GM19351 (cell line): ENCODE measurements at regions not wholly inside any gene's neighbourhood (a gene's known extent, or its start where the extent isn't known, plus 50 kb on each side); places are given as distances from the start of the nearest gene placed in this dataset.

ENCODE experiments used
- ATAC-seq: cut with Tn5 transposase; IDR thresholded peaks from one replicate; pipeline ENCODE4 v1.9.1; 2021; ENCODE audit warnings: mild to moderate bottlenecking, moderate library complexity; ENCODE audit not compliant: unreplicated experiment

DNA sequence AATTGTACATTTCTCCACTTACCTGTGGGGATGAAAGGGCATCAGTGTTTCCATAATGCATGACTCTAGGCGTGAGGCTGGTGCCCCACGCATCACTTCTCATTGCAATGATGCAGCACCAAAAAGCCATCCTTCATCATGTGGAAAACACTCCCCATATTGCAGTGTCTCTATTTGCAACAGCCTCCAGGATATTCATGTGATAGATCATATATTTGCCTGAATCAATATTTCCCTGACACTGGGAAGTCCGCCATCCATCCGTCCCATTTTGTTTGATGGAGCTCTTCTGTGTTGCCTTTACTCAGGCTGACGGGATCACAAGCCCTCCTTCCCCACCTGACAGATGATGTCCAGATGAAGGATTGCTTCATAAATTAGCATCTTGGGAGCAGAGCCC lies 74.5 kb upstream of the CAMK1G start:
- ATAC-seq: no peak

DNA sequence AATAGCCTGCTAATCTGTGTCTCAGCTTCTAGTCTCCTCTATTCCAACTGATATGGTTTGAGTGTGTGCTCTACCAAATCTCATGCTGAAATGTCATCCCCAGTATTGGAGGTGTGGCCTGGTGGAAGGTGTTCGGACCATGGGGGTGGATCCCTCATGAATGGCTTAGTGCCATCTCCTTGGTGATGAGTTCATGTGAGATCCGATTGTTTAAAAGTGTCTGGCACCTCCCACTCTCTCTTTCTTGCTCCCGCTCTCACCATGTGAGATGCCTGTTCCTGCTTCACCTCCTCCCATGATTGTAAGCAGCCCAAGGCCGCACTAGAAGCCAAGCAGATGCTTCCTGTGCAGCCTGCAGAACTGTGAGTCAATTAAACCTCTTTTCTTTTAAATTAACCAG lies 73.5 kb upstream of the CAMK1G start:
- no peak for ATAC-seq

DNA sequence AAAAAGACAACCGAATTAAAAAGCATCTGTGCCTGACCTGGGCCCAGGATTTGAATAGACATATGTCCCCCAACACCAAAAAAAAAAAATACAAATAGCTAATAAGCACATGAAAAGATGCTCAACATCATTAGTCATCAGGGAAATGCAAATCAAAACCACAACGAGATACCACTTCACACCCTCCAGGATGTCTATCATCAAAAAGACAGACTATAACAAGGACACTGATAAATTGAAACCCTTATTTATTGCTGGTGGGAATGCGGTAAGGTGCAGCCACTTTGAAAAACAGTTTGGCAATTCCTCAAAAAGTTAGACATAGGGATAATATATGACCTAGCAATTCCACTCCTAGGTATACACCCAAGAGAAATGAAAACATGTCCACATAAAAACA lies 72.3 kb upstream of the CAMK1G start:
- ATAC-seq: no peak

DNA sequence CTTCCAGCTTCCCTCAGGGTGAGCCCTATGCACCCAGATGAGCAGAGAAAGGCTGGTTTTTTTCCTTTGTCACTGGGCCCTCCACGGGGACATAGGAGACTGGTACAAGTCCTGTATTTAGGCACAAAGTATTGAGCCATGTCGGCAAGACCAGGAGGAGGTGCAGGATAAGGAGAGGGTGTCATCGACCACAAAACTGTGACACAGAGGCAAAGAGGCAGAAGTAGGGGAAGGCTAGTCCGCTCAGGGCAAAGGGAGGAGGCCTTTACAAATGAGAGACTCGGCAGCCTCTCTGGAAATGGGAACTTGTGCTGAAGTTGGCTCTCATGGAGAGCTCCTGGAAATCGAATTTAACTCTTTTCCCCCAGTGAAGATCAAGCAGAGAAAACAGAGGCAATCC lies 70.7 kb upstream of the CAMK1G start:
- ATAC-seq: no peak

DNA sequence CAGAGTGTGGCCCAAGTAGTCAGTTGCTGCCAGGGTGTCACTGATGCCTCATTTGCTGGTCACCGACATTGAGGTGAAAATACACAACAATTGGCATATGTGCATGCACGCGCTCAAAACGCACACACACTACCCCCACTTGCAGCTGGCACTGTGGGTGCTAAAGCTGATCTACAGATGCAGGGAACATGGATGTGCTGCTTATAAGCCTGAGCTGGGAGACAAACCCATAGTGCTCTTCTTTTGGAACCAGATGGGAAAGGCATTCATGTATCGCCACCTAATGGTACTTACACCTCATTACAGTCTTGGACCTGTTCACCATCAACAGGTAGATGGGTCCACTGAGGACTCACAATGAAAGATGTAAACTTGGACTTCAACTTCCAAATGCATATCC lies 70.3 kb upstream of the CAMK1G start:
- no peak for ATAC-seq

DNA sequence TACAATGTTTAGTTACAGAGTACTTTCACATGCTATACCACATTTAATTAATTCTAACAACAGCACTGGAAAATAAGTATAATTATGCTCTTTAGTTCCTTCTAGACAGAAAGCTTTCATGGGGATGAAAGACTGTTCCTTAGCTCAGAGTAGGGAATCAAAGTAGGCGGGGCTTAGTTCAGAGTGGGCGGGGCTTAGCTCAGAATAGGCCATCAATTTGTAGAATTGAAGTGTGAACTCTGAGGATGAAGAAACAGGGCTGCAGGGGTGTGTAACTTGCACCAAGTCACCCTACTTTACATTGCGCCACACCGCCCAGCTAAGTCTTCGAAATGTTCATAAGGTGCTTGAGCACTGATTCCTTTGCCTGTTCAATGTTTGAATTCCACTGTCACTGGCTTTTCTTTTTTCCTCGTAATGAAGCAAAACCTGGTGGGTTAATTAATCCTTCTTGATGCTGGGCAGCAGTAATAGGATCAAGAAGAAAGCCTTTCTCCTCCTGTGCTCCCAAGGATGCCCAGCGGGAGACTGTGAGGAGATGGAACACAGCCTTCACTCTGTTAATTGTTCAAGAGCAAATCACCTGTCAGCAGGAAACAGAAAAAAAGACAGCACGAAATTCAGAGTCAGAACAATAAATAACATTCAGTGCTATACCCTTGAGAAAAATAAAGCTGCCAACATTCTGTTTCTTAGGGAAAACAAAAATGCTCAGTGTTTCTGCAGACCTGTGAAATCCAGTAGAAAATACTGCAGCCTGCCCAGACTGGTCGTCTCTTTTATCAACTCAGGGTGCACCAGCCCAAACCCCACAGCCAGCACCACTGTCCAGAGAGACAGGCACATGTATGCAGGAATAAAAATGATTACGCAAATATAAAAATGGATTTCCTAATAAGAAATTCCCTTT lies 66.5 kb upstream of the CAMK1G start:
- no peak for ATAC-seq

DNA sequence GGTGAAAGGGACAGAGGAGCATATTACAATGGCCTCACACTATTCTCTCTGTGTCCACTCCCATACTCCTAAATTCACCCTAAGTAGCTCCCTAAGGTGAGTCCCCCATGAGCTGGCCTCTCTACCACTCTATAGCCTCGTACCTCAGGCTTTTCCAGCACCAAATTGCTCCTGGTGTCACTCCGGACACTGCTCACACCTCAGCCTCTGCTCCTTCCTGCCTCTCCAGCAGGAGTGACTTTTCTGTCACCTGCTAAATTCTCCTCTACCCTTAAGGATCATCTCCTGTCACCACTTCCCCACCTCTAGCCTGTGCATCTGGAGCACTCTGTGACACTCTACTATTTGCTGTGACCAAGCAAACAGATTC lies 65.8 kb upstream of the CAMK1G start:
- ATAC-seq: no peak

DNA sequence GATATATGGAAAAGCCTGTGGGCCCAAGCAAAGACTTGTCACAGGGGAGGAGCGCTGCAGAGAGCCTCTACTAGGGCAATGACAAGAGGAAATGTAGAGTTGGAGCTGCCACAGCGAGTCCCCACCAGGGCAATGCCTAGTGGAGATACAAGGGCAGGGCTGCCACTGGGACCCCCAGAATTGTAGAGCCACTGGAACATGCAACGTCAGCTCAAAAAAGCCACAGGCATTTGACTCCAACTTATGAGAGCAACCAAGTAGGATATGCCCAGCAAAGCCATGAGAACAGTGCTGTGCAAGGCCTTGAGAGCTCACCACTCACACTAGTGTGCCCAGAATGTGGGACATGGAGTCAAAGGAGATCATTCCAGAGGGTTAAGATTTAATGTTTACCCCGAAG lies 63.7 kb upstream of the CAMK1G start:
- ATAC-seq: no peak

DNA sequence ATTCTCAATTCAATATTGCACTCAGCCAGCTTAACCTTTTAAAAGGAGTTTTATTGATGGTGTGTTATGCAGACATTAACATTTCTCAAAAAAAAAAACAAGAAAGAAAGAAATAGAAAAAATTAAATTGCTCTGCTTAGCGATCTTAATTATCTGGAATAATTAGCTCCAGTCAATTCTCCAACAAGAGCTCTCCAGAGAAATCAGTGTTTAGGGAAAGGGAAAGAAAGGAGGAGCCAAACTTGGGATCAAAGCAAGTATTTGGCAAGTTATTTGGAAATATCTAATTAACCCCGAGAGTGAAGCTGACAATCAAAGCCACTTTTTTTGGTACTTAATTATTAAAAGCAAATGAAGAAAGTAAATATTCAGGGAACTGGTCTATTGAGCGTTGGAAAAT lies 60.7 kb upstream of the CAMK1G start:
- no peak for ATAC-seq

DNA sequence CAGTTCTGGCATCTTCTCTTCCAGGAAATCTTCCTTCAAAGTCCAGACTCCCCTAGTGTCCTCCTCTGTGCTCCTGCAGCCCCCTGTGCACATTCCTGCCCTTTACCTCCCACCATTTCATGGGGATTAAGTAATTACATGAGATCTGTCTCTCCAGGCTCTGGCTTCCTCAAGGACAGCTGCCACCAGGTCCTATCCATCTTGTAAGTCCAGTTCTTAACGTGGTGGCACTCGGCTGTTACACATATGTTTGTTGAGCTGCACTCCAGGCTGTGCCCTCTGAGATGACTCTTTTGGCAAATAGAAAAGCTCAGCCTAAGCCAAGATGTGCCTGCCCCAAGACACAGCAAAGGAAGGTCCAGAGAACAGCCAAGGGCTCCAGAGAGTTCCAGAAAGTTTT lies 57.4 kb upstream of the CAMK1G start:
- no peak for ATAC-seq

DNA sequence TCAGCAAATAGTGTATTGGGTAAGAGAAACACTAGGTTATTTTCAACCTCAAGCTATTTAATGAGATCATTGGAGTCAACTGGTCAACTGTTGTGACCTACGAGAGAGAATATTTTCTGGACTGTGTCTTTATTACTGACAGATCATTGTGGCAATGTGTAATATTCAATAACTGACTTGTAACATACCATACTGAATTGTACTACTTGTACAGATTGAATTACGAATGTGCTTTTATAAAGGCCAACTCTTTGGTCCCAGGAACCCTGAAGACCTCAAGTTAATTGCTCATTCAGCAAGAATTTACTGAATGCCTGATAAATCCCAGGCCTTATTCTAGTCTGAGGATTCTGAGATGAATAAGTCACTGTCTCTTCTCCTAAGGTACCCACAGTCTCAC lies 56.1 kb upstream of the CAMK1G start:
- no peak for ATAC-seq

DNA sequence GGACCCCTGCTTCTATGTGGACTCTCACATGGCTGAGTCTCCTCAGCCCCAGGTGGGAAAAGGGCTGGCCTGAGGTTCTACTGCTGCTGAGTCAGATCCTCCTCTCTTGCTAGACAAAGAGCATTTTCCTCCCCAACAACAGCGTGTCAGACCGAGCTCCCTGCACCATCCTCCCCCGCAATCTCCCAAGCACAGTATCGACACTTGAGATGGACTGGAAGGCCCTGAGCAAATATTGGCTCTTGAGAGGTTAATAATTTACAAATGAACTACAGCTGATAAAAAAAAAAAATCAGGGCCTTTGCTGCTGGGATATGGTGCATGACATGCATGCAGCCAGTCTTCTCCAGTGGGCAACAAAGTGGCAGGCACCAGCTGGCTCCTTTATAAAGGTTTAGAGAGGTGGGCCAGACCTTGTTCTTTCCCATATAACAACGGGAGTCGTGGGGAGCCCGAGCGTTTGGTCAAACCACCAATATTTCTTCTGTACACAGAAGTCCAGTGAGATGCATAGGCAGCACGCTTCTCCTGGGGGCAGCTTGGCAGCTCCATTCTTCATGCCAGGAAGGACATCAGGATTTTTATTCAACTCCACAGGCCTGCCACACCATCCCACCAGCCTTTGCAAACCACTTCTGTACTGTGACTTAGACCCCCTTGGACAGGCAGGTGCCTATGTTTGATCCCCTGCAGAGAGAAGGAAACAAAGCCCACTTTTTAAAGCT lies 55.4 kb upstream of the CAMK1G start:
- no peak for ATAC-seq

DNA sequence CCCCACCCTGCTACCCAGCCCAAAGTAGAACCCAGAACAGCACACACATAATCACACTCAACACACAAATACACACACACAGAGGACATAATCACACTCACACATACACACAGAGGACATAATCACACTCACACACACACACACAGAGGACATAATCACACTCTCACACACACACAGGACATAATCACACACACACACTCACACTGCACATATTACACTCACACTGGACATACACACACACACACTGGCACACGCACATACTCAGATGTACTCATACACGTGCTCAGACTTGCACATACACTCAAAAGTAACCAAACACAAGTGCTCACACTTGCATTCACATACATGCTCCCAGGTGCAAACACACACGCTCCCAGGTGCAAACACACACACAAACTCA lies 54.3 kb upstream of the CAMK1G start:
- no peak for ATAC-seq

DNA sequence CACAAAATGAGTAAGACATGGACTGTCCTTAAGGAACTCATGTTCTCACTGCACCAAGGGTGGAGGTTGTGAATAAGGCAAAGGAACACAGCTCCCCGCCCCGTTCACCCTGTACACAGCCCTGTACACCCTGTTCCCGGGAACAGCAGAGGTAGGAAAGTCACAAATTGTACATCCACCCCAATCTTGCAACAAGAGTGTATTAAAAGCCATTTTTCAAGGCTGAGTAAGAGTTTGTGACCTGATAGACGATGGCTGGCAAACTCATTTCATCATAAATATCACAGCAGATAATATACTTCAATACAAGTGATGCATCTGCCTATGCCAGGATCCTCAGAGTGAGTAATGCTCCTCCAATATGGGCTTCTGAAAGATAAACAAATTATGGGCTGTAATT lies 52.5 kb upstream of the CAMK1G start:
- ATAC-seq: no peak

DNA sequence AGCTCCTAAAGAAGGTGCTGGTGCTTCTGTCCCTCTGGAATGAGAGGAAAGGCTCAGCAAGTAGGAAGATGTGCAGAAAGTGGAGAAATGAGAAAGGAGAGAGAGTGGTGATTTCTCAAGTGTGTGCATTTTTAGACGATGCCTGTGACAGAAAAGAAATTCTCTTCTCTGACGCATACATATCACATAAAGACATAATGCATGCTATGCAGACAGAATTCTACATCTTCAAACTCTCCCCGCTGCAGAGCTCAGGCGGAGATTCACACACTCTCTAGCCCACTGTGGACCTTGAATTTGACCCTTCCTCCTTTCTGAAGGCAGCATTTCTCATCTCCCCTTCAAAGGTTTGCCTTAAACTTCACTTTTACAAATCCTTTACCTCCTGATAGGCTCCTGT lies 52.0 kb upstream of the CAMK1G start:
- no peak for ATAC-seq
